GM10266 (cell line): ENCODE measurements at regions not wholly inside any gene's neighbourhood (a gene's known extent, or its start where the extent isn't known, plus 50 kb on each side); places are given as distances from the start of the nearest gene placed in this dataset.

Experiments used
- DNase-seq: peaks from one replicate; pipeline ENCODE4 v3.0.0; 2012; ENCODE audit errors: extremely low spot score
- TF ChIP-seq, protein P1 (sequence below): IDR thresholded peaks from 2 replicates; pipeline ENCODE4 v1.5.1; 2012; ENCODE audit warnings: mild to moderate bottlenecking, low read depth; ENCODE audit not compliant: control insufficient read depth, insufficient read depth; ENCODE audit errors: missing control alignments

DNA sequence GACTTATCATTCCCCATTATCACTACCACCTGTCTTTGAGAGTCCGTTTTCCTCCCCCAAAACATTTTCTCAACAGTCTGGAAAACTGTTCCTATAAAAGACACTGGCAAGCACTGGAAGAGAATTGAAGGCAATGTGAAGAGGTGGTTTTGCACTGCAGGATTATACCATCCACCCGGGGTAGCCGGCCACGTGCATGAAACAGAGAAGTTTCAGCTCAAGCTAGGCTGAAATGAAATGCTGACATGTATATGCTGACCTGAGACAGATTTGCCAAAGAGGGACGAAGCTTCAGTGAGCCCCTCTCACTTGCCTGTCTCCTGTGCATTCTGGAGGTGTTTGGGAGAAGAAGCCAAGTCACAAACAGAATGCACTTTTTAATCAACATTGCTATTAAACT lies 567.0 kb downstream of the EBF1 start:
- DNase-seq: no peak
- TF ChIP-seq, protein P1, sequence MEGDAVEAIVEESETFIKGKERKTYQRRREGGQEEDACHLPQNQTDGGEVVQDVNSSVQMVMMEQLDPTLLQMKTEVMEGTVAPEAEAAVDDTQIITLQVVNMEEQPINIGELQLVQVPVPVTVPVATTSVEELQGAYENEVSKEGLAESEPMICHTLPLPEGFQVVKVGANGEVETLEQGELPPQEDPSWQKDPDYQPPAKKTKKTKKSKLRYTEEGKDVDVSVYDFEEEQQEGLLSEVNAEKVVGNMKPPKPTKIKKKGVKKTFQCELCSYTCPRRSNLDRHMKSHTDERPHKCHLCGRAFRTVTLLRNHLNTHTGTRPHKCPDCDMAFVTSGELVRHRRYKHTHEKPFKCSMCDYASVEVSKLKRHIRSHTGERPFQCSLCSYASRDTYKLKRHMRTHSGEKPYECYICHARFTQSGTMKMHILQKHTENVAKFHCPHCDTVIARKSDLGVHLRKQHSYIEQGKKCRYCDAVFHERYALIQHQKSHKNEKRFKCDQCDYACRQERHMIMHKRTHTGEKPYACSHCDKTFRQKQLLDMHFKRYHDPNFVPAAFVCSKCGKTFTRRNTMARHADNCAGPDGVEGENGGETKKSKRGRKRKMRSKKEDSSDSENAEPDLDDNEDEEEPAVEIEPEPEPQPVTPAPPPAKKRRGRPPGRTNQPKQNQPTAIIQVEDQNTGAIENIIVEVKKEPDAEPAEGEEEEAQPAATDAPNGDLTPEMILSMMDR: no peak

DNA sequence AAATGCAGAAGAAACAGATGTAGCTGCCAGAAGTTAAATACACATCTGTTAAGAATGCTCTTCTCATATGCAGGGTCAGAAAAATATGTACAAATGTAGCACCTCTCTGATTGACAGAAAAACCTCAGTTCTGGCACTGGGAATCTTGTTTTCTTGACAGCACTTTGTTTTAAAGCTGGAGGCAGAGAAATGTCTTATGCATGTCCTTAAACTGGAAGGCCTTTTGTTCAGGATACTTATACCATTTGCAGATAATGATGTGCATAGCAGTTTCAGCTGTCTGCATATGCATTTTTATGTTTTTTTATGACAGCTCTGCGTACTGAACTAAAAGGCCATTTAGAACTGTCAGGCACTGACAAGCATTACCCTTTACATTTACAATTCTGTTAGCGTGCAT lies 567.9 kb downstream of the EBF1 start:
- TF ChIP-seq, protein P1: no peak
- no peak for DNase-seq

DNA sequence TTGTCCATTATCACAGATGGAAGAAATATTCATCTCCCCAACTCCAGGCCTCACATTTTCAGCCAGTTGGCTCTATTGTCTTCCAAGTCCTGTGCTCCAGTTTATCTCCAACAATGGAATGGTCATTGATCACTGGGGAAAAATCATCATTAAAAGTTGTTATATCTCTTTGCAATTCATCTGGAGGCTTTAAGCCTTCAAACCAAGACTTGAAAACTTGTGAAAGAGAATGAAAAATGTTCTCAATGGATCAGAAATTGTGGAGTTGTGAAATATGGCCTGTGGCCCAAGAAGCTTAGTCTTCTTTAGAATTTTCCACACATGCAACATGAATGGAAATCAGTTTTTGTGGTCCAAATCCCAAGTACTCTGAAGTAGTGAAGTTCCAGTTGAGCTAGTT lies 569.6 kb downstream of the EBF1 start:
- TF ChIP-seq, protein P1: no peak
- no peak for DNase-seq

DNA sequence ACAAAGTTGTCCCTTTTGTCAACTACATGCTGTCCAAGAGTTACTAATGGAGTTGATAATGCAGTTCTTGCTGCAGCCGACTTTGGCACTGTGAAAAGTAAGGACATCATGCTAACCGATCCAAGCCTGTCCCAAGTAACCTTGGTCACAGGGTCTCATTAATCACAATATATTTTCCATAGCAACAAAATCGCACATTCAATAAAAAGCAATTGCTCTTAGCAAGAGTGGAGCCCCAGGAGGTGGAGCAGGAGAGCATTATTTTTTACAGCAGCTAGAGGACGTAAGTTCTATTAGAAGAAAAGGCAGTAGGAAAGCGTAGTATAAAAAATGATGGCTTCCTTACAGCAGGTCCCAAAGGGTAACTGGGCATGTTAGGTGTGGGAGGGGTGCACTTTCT lies 570.3 kb downstream of the EBF1 start:
- TF ChIP-seq, protein P1: no peak

DNA sequence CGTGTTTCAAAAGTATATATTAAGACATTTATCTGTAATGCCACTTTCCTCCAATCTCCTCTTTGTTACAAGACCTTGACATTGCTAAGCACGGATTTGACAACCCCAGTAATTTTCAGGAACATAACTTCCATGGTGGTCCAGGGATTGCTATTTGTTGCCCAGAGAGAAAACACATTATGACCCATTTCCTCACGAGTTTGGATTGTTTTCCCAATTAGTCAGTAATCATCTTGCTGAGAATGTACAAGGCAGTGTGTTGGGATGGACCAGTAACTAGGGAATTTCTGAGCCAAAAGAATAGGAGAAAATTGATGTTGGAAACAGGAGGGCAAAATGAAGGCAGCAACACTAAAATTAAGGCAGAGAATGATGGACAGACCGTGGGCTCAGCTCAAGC lies 574.1 kb downstream of the EBF1 start:
- TF ChIP-seq, protein P1: no peak
- no peak for DNase-seq

More for the DNA sequence above, 570.3 kb downstream of the EBF1 start:
- DNase-seq: no peak

- TF ChIP-seq, protein P1: no peak
- DNase-seq: no peak
Observed at GRCh38 chr5:158524070-158524469, 575.6 kb downstream of the EBF1 start.

DNA sequence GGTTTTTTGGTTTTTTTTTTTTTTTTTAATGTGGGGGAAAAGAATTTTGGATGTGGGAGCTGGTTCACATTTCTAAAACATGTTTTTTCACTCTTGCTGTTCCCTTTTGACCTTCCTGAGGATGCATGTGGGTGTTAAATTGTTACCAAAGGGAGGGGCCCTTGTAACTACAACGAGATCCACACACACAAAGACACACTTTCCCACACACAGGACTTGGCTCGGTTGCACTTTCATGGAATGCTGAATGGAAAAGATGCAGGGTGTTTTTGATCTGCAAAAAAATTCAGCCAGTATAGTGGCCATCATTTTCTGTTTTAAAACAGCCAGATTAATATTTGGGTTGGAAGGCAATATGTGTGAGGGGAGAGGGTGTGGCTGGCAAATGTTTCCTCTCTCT lies 576.9 kb downstream of the EBF1 start:
- TF ChIP-seq, protein P1: no peak
- no peak for DNase-seq

DNA sequence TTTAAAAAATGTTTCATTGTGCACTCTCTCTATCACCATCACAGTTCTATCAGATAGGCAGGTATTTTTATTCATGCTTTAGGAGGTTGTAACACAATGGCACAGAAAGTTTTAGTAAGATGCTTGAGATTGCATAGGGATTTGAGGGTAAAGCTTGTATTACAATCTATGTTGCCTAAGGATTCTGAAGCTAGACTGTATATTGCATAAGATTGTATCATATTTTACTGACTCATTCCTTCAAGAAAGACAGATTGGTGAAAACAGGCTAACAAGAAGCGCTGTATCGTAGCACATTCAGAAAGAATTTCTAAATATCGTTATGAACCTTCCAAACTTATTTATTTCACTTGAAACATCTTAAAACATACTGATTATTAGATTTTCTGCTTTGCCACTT lies 577.7 kb downstream of the EBF1 start:
- no peak for DNase-seq
- TF ChIP-seq, protein P1: no peak
